SW 1271 (cell line): ENCODE measurements at regions not wholly inside any gene's neighbourhood (a gene's known extent, or its start where the extent isn't known, plus 50 kb on each side); places are given as distances from the start of the nearest gene placed in this dataset.
"Not testable (repeated sequence)": the region's sequence is repeated elsewhere in the genome, so short reads cannot be mapped to it uniquely, and the experiment has no call there.

Experiments used
- DNase-seq, 2 experiments: peaks; one replicate each; lab custom pipeline; 2025; lab: John Stamatoyannopoulos, UW

GRCh38 chr1:173300061-173301044 lies 93.2 kb upstream of the TNFSF4 start:
- no peak for DNase-seq

GRCh38 chr1:173301507-173301906 lies 94.4 kb upstream of the TNFSF4 start:
- DNase-seq: no peak

GRCh38 chr1:173302366-173302765 lies 95.2 kb upstream of the TNFSF4 start:
- DNase-seq: no peak

- no peak for DNase-seq
Observed at GRCh38 chr1:173302890-173303829, 96.0 kb upstream of the TNFSF4 start.

GRCh38 chr1:173303984-173304383 lies 96.9 kb upstream of the TNFSF4 start:
- DNase-seq: no peak

- DNase-seq: no peak
Observed at GRCh38 chr1:173304529-173305227, 97.5 kb upstream of the TNFSF4 start.

- DNase-seq: no peak
Observed at GRCh38 chr1:173307845-173308244, 100.7 kb upstream of the TNFSF4 start.

GRCh38 chr1:173314656-173315055 lies 107.5 kb upstream of the TNFSF4 start:
- no peak for DNase-seq

GRCh38 chr1:173315296-173315695 lies 108.2 kb upstream of the TNFSF4 start:
- DNase-seq: no peak

GRCh38 chr1:173318788-173319187 lies 111.7 kb upstream of the TNFSF4 start:
- DNase-seq: no peak

- not testable (repeated sequence) for DNase-seq
Observed at GRCh38 chr1:173324352-173324751, 117.2 kb upstream of the TNFSF4 start.

- DNase-seq: not testable (repeated sequence)
Observed at GRCh38 chr1:173327987-173328386, 120.9 kb upstream of the TNFSF4 start.

GRCh38 chr1:173328961-173329360 lies 121.8 kb upstream of the TNFSF4 start:
- DNase-seq: no peak

- no peak for DNase-seq
Observed at GRCh38 chr1:173329726-173330125, 122.6 kb upstream of the TNFSF4 start.

GRCh38 chr1:173330149-173330951 lies 123.2 kb upstream of the TNFSF4 start:
- peak; percentile 8 to 39 for DNase-seq

GRCh38 chr1:173330952-173331548 lies 123.9 kb upstream of the TNFSF4 start:
- DNase-seq: peak in 1 of 2 experiments; percentile 18

GRCh38 chr1:173332026-173332425 lies 124.9 kb upstream of the TNFSF4 start:
- DNase-seq: no peak

- DNase-seq: no peak
Observed at GRCh38 chr1:173333581-173333980, 126.5 kb upstream of the TNFSF4 start.

- no peak for DNase-seq
Observed at GRCh38 chr1:173337126-173337525, 130.0 kb upstream of the TNFSF4 start.

GRCh38 chr1:173341307-173341706 lies 134.2 kb upstream of the TNFSF4 start:
- DNase-seq: no peak

- no peak for DNase-seq
Observed at GRCh38 chr1:173341971-173342370, 134.8 kb upstream of the TNFSF4 start.
